ENCODE measurements at regions not wholly inside any gene's neighbourhood (a gene's known extent, or its start where the extent isn't known, plus 50 kb on each side); places are given as distances from the start of the nearest gene placed in this dataset.
A peak's percentile ranks its signal among the peaks of the same experiment; 100 is the strongest.

- Histone ChIP-seq H3K36me3 (replicated peaks in 1 of 2; ENCODE audit: control insufficient read depth in 1 of 2, insufficient read depth in 2 of 2, low read length in 1 of 2) (no peaks in the 10 kb centered on the region), H3K79me2 (ENCODE audit: insufficient read depth) (no peaks in the 10 kb centered on the region), H3K4me3 (ENCODE audit: low read depth in 2 of 2, low read length in 1 of 2) (no peak overlapping the region), H3K9ac (no peak overlapping the region), H3F3A (replicated peaks; ENCODE audit: insufficient read depth) (no peaks in the 10 kb centered on the region), H3K27me3 (ENCODE audit: insufficient read depth) (no peaks in the 10 kb centered on the region), H3K9me2 (no peaks in the 10 kb centered on the region), H2AFZ (ENCODE audit: low read depth) (no peak overlapping the region), H3K4me1 (ENCODE audit: control insufficient read depth in 1 of 2, insufficient read depth in 2 of 2, low read depth in 1 of 2, low read length in 1 of 2) (no peaks in the 10 kb centered on the region), H4K20me1 (ENCODE audit: insufficient read depth) (no peaks in the 10 kb centered on the region), H3K4me2 (no peak overlapping the region), H3K9me3 (no peaks in the 10 kb centered on the region), H3K27ac (ENCODE audit: low read depth in 2 of 2, low read length in 1 of 2) (no peak overlapping the region)
- TF ChIP-seq ZBTB33 (IDR thresholded peaks at IDR 0.05; ENCODE audit: borderline replicate concordance, low read depth) (no peak), ELF1 (IDR thresholded peaks at IDR 0.05) (no peak), GABPA (IDR thresholded peaks at IDR 0.05; ENCODE audit: low read depth) (no peak), NRF1 (IDR thresholded peaks at IDR 0.05; ENCODE audit: low read depth, low read length) (no peak), RAD21 (IDR thresholded peaks at IDR 0.05; ENCODE audit: low read length) (no peak), NFIC (IDR thresholded peaks at IDR 0.05; ENCODE audit: borderline replicate concordance) (no peak), EZH2phosphoT487 (IDR thresholded peaks at IDR 0.05; ENCODE audit: borderline replicate concordance, low read depth) (no peak)
- CTCF ChIA-PET = interaction anchor here (0.6 to 2.9 kb wide), 3 partner anchors 110 to 289 kb away, joined by 3 to 11 read pairs (median 3); no protein-coding TSS in a partner anchor
- WGBS (ENCODE audit: low lambda C conversion rate) = 36% methylated on average over 2 of the region's 2 CpGs
- POLR2A ChIA-PET = no interaction called here
- DNase-seq = no peak
Observed at GRCh38 chr12:71018682-71019081, 98.1 kb upstream of the PTPRR start.

GRCh38 chr12:71014180-71014785 lies 93.7 kb upstream of the PTPRR start:
- Histone ChIP-seq H3K36me3 (replicated peaks in 1 of 2; ENCODE audit: control insufficient read depth in 1 of 2, insufficient read depth in 2 of 2, low read length in 1 of 2) (no peaks in the 10 kb centered on the region), H3K4me2 (no peak overlapping the region), H3F3A (replicated peaks; ENCODE audit: insufficient read depth) (no peaks in the 10 kb centered on the region), H3K9ac (no peak overlapping the region), H3K4me3 (ENCODE audit: low read depth in 2 of 2, low read length in 1 of 2) (no peak overlapping the region), H4K20me1 (ENCODE audit: insufficient read depth) (no peaks in the 10 kb centered on the region), H3K79me2 (ENCODE audit: insufficient read depth) (no peaks in the 10 kb centered on the region), H3K27me3 (ENCODE audit: insufficient read depth) (no peaks in the 10 kb centered on the region), H3K4me1 (ENCODE audit: control insufficient read depth in 1 of 2, insufficient read depth in 2 of 2, low read depth in 1 of 2, low read length in 1 of 2) (peaks cover 0 to 10% of the 10 kb centered on the region in 2 experiments; a peak in 3 of 4 replicates), H2AFZ (ENCODE audit: low read depth) (no peak overlapping the region), H3K9me2 (no peaks in the 10 kb centered on the region), H3K27ac (ENCODE audit: low read depth in 2 of 2, low read length in 1 of 2) (no peak overlapping the region; a peak in 1 of 4 replicates), H3K9me3 (no peaks in the 10 kb centered on the region)
- TF ChIP-seq FOXM1 (IDR thresholded peaks at IDR 0.05; ENCODE audit: low read depth) (no peak), ELF1 (IDR thresholded peaks at IDR 0.05) (no peak), SMC3 (IDR thresholded peaks at IDR 0.05; ENCODE audit: low read depth, low read length) (peak; percentile 67), CTCF (IDR thresholded peaks at IDR 0.05) (peak; percentile 41), RAD21 (IDR thresholded peaks at IDR 0.05; ENCODE audit: low read length) (peak; percentile 92)
- ChIA-PET POLR2A (no interaction called here), CTCF (interaction anchor here (0.7 to 3.1 kb wide), 15 partner anchors 11 to 1135 kb away, joined by 3 to 26 read pairs (median 4); no protein-coding TSS in a partner anchor)
- WGBS (ENCODE audit: low lambda C conversion rate) = 76% methylated on average over 2 of the region's 2 CpGs
- peak; percentile 4 for DNase-seq
